ENCODE measurements at regions not wholly inside any gene's neighbourhood (a gene's known extent, or its start where the extent isn't known, plus 50 kb on each side); places are given as distances from the start of the nearest gene placed in this dataset.

DNA sequence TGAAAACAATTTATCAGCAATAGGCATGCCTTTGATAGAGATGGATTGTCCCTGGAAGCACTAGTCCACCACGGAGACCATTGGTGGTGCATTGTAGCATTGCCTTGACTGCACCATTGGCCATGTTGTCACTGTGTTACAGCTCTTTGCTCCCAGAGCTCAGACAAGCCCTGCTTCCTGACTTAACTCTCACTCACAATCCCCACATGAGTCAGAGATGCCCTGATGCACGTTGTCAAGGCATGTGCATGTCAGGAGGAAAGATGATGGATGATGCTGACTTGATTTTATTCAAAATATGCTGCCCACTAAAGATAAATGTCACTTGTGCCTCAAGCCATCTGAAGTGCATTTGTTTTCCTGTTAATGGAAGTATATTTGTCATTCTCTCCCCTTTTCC lies 266.1 kb downstream of the ARRDC4 start:
- TF ChIP-seq EZH2phosphoT487 (conservative IDR thresholded peaks at IDR 0.05; ENCODE audit: low read length), result no peak
- TF ChIP-seq, protein P1, sequence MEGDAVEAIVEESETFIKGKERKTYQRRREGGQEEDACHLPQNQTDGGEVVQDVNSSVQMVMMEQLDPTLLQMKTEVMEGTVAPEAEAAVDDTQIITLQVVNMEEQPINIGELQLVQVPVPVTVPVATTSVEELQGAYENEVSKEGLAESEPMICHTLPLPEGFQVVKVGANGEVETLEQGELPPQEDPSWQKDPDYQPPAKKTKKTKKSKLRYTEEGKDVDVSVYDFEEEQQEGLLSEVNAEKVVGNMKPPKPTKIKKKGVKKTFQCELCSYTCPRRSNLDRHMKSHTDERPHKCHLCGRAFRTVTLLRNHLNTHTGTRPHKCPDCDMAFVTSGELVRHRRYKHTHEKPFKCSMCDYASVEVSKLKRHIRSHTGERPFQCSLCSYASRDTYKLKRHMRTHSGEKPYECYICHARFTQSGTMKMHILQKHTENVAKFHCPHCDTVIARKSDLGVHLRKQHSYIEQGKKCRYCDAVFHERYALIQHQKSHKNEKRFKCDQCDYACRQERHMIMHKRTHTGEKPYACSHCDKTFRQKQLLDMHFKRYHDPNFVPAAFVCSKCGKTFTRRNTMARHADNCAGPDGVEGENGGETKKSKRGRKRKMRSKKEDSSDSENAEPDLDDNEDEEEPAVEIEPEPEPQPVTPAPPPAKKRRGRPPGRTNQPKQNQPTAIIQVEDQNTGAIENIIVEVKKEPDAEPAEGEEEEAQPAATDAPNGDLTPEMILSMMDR (IDR thresholded peaks at IDR 0.05; ENCODE audit: insufficient read depth, low read length, poor library complexity, severe bottlenecking), result no peak
